Activated CD8-positive, alpha-beta T cell treated with anti-CD3 and anti-CD28 coated beads for 36 hours (primary cell): ENCODE measurements at regions not wholly inside any gene's neighbourhood (a gene's known extent, or its start where the extent isn't known, plus 50 kb on each side); places are given as distances from the start of the nearest gene placed in this dataset.

Source experiments
- ATAC-seq: fragments of 200-7000 bp; cut with Tn5 transposase; one replicate; pipeline ENCODE4 v1.10.0; 2021; ENCODE audit warnings: mild to moderate bottlenecking, moderate library complexity
- CTCF ChIA-PET: fragments of 350-600 bp; sonication (Branson Sonifier 250); formaldehyde crosslinking; loops from one replicate; lab custom pipeline; 2021; ENCODE audit warnings: antibody characterized with exemption; lab: Charles Lee
- POLR2A ChIA-PET: fragments of 350-600 bp; sonication (Branson Sonifier 250); formaldehyde crosslinking; loops from one replicate; lab custom pipeline; 2021; ENCODE audit warnings: antibody characterized with exemption; lab: Charles Lee
- DNase-seq: peaks from one replicate; pipeline ENCODE4 v3.0.0-alpha.2; 2020
- H3K27ac Mint-ChIP-seq: one replicate; pipeline ENCODE4 v1.8.0; 2021; ENCODE audit warnings: mild to moderate bottlenecking, mixed read lengths
- H3K27me3 Mint-ChIP-seq: one replicate; pipeline ENCODE4 v1.8.0; 2021; ENCODE audit warnings: mixed read lengths
- H3K36me3 Mint-ChIP-seq: one replicate; pipeline ENCODE4 v1.8.0; 2021; ENCODE audit warnings: low read depth, mixed read lengths
- H3K4me1 Mint-ChIP-seq: one replicate; pipeline ENCODE4 v1.8.0; 2021; ENCODE audit warnings: low read depth, mixed read lengths
- H3K4me3 Mint-ChIP-seq: one replicate; pipeline ENCODE4 v1.8.0; 2021; ENCODE audit warnings: mild to moderate bottlenecking, moderate library complexity, mixed read lengths
- H3K9me3 Mint-ChIP-seq: one replicate; pipeline ENCODE4 v1.8.0; 2021; ENCODE audit warnings: mixed read lengths
- CTCF ChIP-seq: fragments of 200-600 bp; IDR thresholded peaks from one replicate; pipeline ENCODE4 v1.8.0; 2022; ENCODE audit warnings: antibody characterized with exemption, mild to moderate bottlenecking
- intact Hi-C: fragments of 100-400 bp; cut with micrococcal nuclease; formaldehyde crosslinking; loops from one replicate; pipeline ENCODE4 v1.10.0; 2022

GRCh38 chr6:43919774-43920173 lies 149.8 kb downstream of the VEGFA start:
- Mint-ChIP-seq H3K9me3 (no peaks in the 10 kb centered on the region), H3K36me3 (no peaks in the 10 kb centered on the region), H3K27me3 (no peaks in the 10 kb centered on the region), H3K27ac (no peak overlapping the region), H3K4me3 (no peak overlapping the region), H3K4me1 (peaks cover 19% of the 10 kb centered on the region)
- ATAC-seq (no peak), DNase-seq (no peak)
- POLR2A ChIA-PET: no interaction called here
- TF ChIP-seq CTCF: no peak
- CTCF ChIA-PET: no interaction called here
- intact Hi-C loops: no loop called here

- no peaks in the 10 kb centered on the region for H3K27me3 Mint-ChIP-seq
- CTCF ChIA-PET: no interaction called here
Observed at GRCh38 chr6:43917878-43918382, 147.9 kb downstream of the VEGFA start.

GRCh38 chr6:43916924-43917877 lies 147.2 kb downstream of the VEGFA start:
- ChIA-PET CTCF (interaction anchor here (1.0 kb wide), 1 partner anchor 162 kb away, joined by 3 read pairs; no protein-coding TSS in a partner anchor), POLR2A (interaction anchor here (1.2 kb wide), 1 partner anchor 7 kb away, joined by 3 read pairs; no protein-coding TSS in a partner anchor)
- H3K27me3 Mint-ChIP-seq: no peaks in the 10 kb centered on the region
- H3K9me3 Mint-ChIP-seq: no peaks in the 10 kb centered on the region
- intact Hi-C loops: no loop called here
- no peak overlapping the region for H3K4me3 Mint-ChIP-seq
- H3K27ac Mint-ChIP-seq: no peak overlapping the region
- no peak for TF ChIP-seq CTCF
- ATAC-seq: no peak
- DNase-seq: no peak
- no peaks in the 10 kb centered on the region for H3K36me3 Mint-ChIP-seq
- no peaks in the 10 kb centered on the region for H3K4me1 Mint-ChIP-seq

More at GRCh38 chr6:43917878-43918382, 147.9 kb downstream of the VEGFA start:
- Mint-ChIP-seq H3K4me1 (peaks cover under 1% of the 10 kb centered on the region), H3K36me3 (no peaks in the 10 kb centered on the region), H3K9me3 (no peaks in the 10 kb centered on the region), H3K27ac (no peak overlapping the region), H3K4me3 (no peak overlapping the region)
- no peak for TF ChIP-seq CTCF
- ATAC-seq: no peak
- intact Hi-C loops: no loop called here
- no peak for DNase-seq
- POLR2A ChIA-PET: no interaction called here

- no peak overlapping the region for H3K27ac Mint-ChIP-seq
- ATAC-seq (no peak), DNase-seq (no peak)
- no peak overlapping the region for H3K4me3 Mint-ChIP-seq
- CTCF ChIA-PET: interaction anchor here (1.0 kb wide), 1 partner anchor 163 kb away, joined by 3 read pairs; no protein-coding TSS in a partner anchor
- no peaks in the 10 kb centered on the region for H3K4me1 Mint-ChIP-seq
- no peak for TF ChIP-seq CTCF
- POLR2A ChIA-PET: interaction anchor here (1.2 kb wide), 1 partner anchor 8 kb away, joined by 3 read pairs; no protein-coding TSS in a partner anchor
- H3K27me3 Mint-ChIP-seq: no peaks in the 10 kb centered on the region
- intact Hi-C loops: no loop called here
- H3K9me3 Mint-ChIP-seq: no peaks in the 10 kb centered on the region
- H3K36me3 Mint-ChIP-seq: no peaks in the 10 kb centered on the region
Observed at GRCh38 chr6:43915986-43916923, 146.2 kb downstream of the VEGFA start.
